HG03108 (cell line): ENCODE measurements at regions not wholly inside any gene's neighbourhood (a gene's known extent, or its start where the extent isn't known, plus 50 kb on each side); places are given as distances from the start of the nearest gene placed in this dataset.
"Not testable (repeated sequence)": the region's sequence is repeated elsewhere in the genome, so short reads cannot be mapped to it uniquely, and the experiment has no call there.

ENCODE experiments used
- ATAC-seq: cut with Tn5 transposase; IDR thresholded peaks from one replicate; pipeline ENCODE4 v1.9.1; 2021; ENCODE audit warnings: moderate library complexity; ENCODE audit not compliant: unreplicated experiment

GRCh38 chr1:229161740-229162139 lies 109.2 kb upstream of the RAB4A start:
- no peak for ATAC-seq

GRCh38 chr1:229162825-229163515 lies 107.9 kb upstream of the RAB4A start:
- ATAC-seq = no peak

GRCh38 chr1:229164348-229164747 lies 106.6 kb upstream of the RAB4A start:
- no peak for ATAC-seq

- no peak for ATAC-seq
Measured at GRCh38 chr1:229164836-229165735, 105.8 kb upstream of the RAB4A start.

GRCh38 chr1:229167318-229167717 lies 103.6 kb upstream of the RAB4A start:
- ATAC-seq = no peak

GRCh38 chr1:229169399-229169798 lies 101.5 kb upstream of the RAB4A start:
- no peak for ATAC-seq

GRCh38 chr1:229170274-229170673 lies 100.6 kb upstream of the RAB4A start:
- no peak for ATAC-seq

GRCh38 chr1:229170778-229171505 lies 100.0 kb upstream of the RAB4A start:
- ATAC-seq = no peak

- no peak for ATAC-seq
Measured at GRCh38 chr1:229171934-229172333, 99.0 kb upstream of the RAB4A start.

GRCh38 chr1:229173491-229174476 lies 97.1 kb upstream of the RAB4A start:
- ATAC-seq = not testable (repeated sequence)

GRCh38 chr1:229175297-229175696 lies 95.6 kb upstream of the RAB4A start:
- not testable (repeated sequence) for ATAC-seq

- ATAC-seq = not testable (repeated sequence)
Measured at GRCh38 chr1:229176457-229176856, 94.5 kb upstream of the RAB4A start.

GRCh38 chr1:229180161-229180560 lies 90.8 kb upstream of the RAB4A start:
- ATAC-seq = no peak

- no peak for ATAC-seq
Measured at GRCh38 chr1:229181419-229181818, 89.5 kb upstream of the RAB4A start.

GRCh38 chr1:229183588-229183987 lies 87.3 kb upstream of the RAB4A start:
- ATAC-seq = no peak

GRCh38 chr1:229184066-229184465 lies 86.8 kb upstream of the RAB4A start:
- ATAC-seq = no peak

- no peak for ATAC-seq
Measured at GRCh38 chr1:229185963-229186362, 84.9 kb upstream of the RAB4A start.

- peak; percentile 95 for ATAC-seq
Measured at GRCh38 chr1:229186373-229187056, 84.4 kb upstream of the RAB4A start.

GRCh38 chr1:229190057-229190575 lies 80.8 kb upstream of the RAB4A start:
- no peak for ATAC-seq
